Gastrocnemius medialis (tissue), 4 donors: ENCODE measurements at regions not wholly inside any gene's neighbourhood (a gene's known extent, or its start where the extent isn't known, plus 50 kb on each side); places are given as distances from the start of the nearest gene placed in this dataset.

Source experiments
- CTCF ChIP-seq, 5 experiments: fragments of 450-650 bp in 3 of 5; fragments of 200-600 bp in 2 of 5; sonication (generic) in 2 of 5; IDR thresholded peaks in 4 of 5; conservative IDR thresholded peaks in 1 of 5; 1 replicate in 4 of 5; 2 replicates in 1 of 5; pipeline ENCODE4 v1.5.1; 2016 to 2019; ENCODE audit warnings: antibody characterized with exemption in 5 of 5, mild to moderate bottlenecking in 3 of 5, moderate library complexity in 3 of 5
- POLR2A ChIP-seq, 2 donors: fragments of 450-650 bp; IDR thresholded peaks; one replicate each; pipeline ENCODE4 v1.6.1; 2017; ENCODE audit warnings: antibody characterized with exemption in 2 of 2, mild to moderate bottlenecking in 2 of 2, moderate library complexity in 2 of 2

DNA sequence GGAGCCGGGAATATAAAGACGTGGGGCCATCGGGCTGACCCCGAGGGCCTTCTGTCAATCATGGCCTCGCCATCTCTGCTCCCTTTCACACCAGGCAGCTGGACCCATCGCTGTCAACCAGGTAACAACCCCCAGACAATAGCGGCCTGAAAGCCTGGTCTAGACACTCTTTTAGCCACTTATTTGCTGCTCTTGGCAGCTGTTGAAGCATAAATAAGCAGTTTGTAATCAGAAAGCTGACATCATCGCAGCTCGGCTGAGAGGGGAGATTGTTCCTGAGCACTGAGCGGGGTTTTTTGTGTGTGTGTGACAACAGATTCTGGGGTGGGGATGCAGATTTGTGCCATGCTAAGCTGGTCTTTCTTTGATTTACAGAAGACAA, 423.6 kb upstream of the POU3F3 start:
- TF ChIP-seq CTCF (IDR thresholded peaks at IDR 0.05 in 4 of 5, conservative IDR thresholded peaks at IDR 0.05 in 1 of 5) (no peak), POLR2A (IDR thresholded peaks at IDR 0.05) (no peak)
